SIG-M5 treated with dmso at 0.1 percent for 504 hours (cell line): ENCODE measurements at regions not wholly inside any gene's neighbourhood (a gene's known extent, or its start where the extent isn't known, plus 50 kb on each side); places are given as distances from the start of the nearest gene placed in this dataset.
A peak's percentile ranks its signal among the peaks of the same experiment; 100 is the strongest.

Experiments used
- DNase-seq: peaks from one replicate; lab custom pipeline; 2025; ENCODE audit not compliant: unreplicated experiment; lab: John Stamatoyannopoulos, UW

DNA sequence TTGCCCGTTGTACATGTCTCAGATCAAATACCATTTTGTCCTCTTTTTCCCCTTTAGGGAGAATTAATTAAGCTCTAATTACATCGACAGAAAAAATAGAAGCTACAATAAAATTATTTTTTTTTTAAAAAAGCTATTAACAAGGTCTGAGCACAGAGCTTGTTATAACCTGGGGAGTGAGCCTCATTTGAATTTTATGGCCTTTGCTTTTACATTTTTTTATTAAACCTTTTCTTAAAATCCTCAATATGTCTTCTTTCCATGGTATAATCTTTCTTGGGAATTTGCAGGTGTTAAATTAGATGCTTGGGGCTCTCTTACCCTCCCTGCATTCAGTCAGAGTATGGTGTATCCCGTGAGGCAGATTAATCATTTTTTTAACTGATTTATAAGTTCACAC is 212.5 kb upstream of the XYLT1 start:
- no peak for DNase-seq

- DNase-seq, result no peak
Observed at GRCh38 chr16:17676171-17676570, 205.4 kb upstream of the XYLT1 start.

- DNase-seq, result no peak
Observed at GRCh38 chr16:17668386-17668785, 197.6 kb upstream of the XYLT1 start.

DNA sequence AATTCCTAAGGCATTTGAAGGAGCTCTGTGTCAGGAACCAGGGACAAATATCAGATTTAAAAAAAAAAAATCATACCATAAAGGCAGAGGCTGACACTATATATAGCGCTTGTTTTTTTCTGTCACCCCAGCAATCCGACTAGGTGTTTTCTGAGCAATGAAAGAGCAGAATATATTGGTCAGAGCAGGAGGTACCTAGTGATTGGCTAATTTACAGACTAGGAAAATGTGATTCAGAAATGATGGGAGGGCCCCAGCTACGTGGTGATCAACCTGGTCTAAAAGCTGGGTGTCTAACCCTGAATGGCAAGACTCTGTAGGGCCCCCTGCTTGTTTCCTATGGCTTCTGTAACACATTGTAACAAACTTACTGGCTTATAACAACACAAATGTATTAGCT is 195.5 kb upstream of the XYLT1 start:
- no peak for DNase-seq

DNA sequence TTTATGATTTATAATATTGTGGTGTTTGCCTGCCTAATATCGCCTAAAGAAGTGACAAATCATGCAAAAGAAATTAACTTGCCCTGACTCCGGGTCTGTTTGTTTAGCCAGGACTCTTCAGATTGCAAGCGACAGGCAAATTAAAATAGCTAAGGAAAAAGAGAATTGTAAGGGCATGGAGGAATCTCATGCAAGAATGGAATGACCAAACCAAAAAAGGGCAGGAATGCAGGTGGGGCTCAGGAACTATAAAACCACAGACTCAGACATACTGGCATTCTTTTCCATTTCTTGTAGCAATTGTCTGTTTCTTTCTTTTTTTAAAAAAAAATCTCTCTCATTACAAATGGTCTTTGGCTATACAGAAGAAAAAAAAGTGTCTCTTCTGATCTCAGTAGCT is 188.1 kb upstream of the XYLT1 start:
- DNase-seq, result no peak

- no peak for DNase-seq
Observed at GRCh38 chr16:17657045-17657444, 186.3 kb upstream of the XYLT1 start.

- no peak for DNase-seq
Observed at GRCh38 chr16:17654571-17654970, 183.8 kb upstream of the XYLT1 start.

DNA sequence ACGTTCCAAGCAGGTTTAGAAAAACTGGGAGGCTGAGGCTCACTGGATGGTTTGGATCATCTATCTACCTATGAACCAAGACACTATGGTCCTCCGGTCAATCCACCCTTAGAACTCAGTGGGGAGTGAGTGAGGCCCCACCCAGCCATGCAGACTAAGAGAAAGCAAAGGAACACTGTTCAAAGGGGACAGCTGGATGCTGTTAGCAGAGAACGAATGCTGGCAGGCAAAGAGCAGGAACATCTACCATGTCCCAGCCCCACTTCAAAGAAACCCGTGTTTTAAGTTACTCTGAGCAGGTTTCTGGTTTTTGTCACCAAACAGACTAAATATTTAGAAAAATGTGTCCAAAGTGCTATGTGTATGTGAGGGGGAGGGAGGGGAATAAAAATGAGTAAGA is 183.4 kb upstream of the XYLT1 start:
- DNase-seq, result no peak

- no peak for DNase-seq
Observed at GRCh38 chr16:17647879-17648872, 177.4 kb upstream of the XYLT1 start.

DNA sequence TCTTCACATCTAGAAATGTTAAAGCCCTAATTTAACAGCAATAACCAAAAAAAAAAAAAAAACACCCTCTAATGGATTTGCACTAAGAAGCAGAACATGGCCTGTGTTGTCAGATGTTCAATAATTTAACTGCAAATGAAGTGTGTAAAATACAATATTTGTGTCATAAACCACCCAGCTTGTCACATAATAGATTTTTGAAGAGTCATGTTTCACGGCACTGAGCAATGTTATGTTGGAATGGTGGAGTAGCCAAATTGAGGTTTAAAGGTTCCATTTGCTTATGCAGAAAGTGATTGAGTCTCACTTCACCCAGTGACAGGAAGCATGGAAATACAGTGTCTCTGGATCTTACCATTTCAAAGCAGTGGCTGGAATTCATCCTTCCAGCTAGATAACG is 173.2 kb upstream of the XYLT1 start:
- no peak for DNase-seq

- no peak for DNase-seq
Observed at GRCh38 chr16:17641990-17642389, 171.2 kb upstream of the XYLT1 start.

DNA sequence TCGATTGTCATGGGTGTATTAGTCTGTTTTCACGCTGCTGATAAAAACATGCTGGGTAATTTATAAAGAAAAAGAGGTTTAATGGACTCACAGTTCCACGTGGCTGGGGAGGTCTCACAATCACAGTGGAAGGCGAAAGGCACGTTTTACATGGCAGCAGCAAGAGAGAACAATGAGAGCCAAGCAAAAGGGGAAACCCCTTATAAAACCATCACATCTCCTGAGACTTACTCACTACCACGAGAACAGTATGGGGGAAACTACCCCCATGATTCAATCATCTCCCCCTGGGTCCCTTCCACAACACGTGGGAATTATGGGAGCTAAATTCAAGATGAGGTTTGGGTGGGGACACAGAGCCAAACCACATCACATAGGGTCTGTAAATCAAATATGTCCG is 167.4 kb upstream of the XYLT1 start:
- no peak for DNase-seq

DNA sequence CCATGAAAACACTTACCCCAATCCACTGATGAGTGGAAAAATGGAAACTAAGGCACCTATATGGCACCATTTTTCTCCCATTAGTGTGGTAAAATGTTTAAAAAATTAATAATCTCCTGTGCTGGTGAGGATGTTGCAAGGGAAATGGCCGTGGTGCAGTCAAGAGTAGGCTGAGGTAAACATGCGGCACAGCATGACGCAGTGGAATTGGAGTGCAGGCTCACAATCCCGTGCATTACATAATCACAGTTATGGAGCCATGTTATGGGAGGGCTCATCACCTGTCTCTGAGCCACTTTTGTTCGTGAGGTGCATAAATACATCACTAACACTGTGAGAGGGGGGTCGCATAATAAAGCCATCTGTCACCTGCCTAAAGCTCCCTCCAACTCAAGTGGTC is 164.4 kb upstream of the XYLT1 start:
- no peak for DNase-seq

DNA sequence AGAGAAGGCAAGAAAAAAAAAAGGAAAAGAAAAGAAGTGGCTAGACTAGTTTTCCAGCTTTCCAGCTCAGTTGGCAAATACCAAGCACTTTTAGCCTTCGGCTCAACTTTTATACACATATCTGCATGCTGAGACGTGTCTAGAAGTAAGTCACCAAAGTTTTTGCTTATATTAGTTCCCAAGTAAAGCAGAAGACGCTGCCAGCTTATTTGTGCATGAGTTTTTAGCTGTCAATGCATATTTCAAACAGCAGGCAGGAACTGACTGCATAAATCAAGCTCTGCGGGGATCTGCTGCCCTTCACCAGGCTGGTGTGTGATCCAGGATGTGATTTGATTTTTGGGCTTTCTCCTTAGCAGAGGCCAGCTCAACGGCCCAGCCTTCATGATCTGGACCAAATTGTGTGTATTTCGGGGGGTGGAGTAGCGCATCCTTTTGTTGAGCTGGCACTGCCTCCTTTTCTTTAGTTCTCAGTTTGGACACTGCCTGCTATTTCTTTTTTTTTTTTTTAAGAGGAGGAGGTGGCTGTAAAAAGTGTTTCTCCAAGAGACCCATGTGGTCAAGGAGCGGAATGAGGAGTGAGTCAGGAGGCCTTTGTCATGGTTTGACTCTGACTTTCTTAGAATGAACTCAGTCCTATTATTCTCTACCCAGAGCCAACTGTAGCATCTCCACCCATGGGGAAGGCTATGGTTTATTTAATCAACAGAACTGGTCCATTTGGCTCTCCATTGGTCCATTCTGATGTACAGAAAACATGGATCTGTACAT is 162.6 kb upstream of the XYLT1 start:
- DNase-seq, result peak; percentile 14

DNA sequence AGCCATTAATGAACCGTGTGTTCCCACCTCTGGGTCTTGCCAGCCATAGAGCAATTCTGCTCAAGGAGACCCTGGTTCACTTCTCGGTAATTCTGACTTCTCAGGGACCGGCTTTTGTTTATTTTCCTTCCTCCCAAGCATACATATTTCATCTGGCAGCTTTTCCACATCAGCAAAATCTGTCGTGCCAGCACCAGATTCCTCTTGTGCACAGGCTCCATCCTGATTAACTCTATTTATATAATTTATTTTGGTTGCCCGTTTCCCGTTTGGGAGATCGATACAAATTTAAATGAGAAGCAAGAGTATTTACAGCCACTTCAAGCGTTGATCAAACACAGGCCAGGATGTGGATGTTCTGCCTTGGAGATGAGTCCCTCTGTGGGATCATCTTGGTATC is 161.9 kb upstream of the XYLT1 start:
- no peak for DNase-seq

DNA sequence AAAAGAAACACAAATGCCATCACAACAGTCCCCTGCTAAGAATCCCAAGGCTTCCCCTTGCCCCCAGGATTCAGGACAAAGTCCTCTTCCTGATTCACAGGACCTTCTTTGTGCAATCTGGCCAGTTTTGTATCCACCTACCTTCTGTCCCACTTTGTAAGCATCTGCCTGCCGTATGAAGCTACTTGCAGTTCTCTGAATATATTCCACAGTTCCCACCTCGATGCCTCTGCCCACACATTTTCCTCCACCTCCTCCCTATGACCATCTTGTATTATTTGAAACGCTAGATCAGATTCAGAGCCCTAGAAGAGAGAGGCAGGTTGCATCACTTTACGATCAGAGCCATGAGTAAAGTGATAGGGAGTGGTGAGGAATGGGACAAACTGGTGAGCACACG is 159.2 kb upstream of the XYLT1 start:
- no peak for DNase-seq

DNA sequence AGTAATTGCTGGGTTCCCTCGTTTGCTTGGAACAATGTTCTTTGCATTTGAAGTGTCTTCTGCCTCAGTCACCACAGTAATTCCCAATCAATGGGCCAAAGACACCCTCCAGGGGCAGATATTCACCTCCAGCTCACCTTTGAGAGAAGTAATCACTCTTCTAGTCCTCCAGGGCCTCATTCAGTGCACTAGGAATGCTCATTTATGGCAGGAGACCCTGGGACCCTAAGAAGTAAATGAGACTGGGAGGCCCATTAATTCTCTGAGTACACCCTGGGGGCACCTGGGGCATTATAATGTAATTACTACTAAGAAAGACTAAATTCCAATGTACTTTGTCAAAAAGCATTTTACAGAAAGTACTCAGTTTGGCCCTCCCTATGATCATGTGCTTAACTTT is 158.2 kb upstream of the XYLT1 start:
- no peak for DNase-seq

DNA sequence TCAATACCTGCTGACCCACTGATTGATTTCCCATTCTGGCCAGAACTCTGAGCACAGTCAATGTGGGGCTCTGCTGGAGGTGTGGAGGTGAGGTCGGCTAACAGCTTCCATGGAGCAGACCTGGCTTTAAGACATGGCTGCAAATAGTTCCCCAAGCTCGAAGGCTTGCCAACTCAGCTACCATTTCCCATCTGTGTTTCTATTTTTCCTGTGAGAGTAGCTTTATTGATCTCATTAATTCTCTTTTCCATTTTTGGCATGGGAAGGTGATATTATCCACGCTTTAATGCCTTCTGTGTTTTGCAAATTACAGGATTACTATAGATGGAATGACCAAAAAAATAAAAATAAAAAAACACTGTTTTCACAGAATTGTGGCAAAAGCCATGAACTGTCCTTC is 151.6 kb upstream of the XYLT1 start:
- DNase-seq, result no peak

GRCh38 chr16:17619261-17619660 is 148.5 kb upstream of the XYLT1 start:
- no peak for DNase-seq

DNA sequence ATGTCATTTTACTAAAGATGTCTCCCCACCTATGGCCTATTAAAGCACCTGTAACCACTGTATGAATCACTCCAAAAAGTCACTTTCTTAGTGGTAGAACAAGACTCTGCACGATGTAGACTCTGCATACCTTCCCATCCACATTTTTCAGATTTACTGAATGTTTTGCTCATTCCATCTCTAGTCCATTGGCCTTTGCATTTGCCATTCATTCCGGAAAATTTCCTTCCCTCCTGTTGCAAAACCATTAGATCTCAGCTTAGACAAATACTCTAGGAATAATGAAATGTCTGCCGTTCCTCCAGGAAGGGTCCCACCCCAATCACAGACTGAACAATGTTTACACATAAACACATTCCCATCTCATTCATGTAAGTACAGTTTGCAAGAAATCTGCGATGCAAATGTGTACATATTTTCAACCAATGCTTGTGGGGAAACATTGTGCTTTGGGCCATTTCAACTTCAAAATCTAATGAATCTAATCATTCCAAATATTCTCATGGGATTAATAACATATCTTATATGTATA is 146.3 kb upstream of the XYLT1 start:
- no peak for DNase-seq

DNA sequence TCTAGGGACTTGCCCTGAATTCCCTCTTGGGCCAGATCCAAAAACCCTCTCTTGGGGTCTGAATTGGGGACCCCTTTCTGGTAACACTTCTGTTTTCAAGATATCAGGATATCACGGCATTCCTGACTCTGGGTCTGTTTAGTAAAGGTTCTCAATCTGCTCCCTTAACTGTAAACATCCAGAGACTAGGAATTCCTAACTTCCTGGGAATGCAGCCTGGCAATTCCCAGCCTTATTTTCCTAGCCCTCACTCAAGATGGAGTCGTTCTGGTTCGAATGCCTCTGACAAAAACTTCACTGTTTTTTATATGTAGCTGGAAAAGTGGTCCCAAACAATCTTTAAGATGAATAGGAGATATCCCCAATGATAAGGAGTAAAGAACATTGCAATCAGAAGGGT is 141.6 kb upstream of the XYLT1 start:
- no peak for DNase-seq

DNA sequence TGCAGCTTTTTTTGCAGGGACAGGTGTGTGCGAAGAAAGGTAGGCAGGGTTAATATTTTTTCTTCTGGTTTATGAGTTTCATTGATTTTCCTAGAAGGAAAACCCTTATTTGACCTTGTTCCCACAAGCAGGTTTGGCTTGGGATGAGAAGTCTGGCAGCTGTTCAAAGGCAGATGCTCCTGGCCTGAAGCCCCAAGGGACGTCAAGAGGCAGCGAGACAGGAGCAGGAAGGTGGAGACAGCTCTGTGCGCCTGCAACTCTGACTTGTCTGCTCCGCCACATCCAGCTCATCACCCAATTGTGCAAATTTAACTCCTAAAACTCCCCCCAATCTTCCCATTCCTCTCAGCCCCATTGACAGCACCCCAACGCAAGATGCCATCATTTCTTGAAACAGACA is 136.8 kb upstream of the XYLT1 start:
- no peak for DNase-seq
